GM04503 (cell line): ENCODE measurements at regions not wholly inside any gene's neighbourhood (a gene's known extent, or its start where the extent isn't known, plus 50 kb on each side); places are given as distances from the start of the nearest gene placed in this dataset.

Experiments
- DNase-seq: peaks from one replicate; pipeline ENCODE4 v3.0.0-alpha.2; 2012; ENCODE audit warnings: low read depth

DNA sequence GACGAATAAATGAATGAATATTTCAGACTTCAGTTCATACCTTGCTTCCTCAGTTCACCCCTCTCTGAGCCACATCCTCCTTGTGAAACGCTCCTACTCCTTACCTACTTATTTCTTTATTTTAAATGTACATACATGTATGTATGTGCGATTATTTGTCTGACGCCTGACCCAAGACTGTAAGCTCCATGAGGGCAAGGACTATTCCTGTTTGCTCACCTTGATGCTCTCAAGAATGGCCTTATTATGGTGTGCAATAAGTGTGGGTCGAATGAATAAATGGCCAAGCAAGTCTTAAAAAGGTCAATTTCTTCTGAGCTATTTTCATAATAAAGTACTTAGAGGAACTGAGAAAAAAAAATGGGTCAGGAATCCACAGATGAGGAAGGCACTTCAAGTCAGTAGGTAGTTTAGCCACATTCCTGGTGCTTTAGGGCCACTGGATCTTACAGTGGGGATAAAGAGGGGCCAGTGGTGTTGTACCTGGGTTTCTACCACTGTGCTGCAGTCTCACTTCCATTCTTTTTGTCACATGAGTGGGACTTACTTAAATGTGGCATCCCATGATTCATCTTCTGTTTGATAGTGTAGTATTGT, 74.7 kb downstream of the SDC1 start:
- no peak for DNase-seq

DNA sequence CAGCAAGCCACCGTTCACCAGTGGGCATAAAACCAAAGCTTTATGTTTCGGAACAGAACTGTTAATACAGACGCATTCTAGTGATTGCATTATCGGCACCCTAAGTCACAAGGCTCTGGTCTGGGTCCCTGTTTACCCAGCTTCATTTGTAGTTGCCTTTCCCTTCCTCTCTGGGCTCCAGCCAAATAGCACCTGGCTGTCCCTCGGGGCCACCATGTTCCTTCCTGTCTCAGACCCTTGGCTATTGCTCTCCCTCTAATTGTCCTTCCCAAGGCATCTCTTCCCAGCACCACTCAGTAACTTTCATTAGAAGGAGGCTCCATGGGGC, 75.3 kb downstream of the SDC1 start:
- DNase-seq: no peak

DNA sequence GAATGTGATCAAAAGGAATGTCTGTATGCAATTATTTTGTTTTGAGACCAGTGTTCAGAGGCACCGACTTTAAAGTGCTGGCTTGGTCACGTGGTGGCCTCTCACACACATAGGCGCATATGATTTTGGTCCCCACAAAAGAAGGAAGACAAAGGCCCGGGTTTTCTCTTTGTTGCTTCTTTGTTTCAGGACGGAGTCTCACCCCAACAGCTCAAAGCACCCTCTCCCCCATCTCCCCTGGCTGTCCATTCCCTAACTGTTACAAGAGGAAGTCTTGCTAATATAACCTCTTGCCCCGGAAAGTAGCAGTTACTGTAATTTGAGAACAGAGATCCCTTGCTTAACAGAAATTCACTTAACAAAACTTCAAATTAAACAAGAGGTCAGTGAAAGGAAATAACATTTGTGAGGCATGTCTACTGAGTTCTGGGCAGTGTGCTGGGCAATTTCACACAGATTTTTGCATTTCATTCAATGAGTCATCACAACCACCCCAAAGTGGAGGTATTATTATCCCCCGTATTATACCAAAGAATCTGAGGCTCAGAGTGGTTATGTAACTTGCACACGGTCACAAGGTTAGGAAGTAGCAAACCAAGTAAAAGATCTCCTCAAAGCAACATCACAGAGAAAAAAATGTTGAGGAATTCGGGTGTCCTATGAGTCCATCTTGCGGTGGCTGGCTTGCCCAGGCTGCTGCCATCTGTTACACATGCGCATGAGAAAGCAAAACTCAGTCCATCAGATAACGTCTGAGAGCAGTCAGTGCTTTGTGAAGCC, 75.8 kb downstream of the SDC1 start:
- peak; percentile 98 for DNase-seq

DNA sequence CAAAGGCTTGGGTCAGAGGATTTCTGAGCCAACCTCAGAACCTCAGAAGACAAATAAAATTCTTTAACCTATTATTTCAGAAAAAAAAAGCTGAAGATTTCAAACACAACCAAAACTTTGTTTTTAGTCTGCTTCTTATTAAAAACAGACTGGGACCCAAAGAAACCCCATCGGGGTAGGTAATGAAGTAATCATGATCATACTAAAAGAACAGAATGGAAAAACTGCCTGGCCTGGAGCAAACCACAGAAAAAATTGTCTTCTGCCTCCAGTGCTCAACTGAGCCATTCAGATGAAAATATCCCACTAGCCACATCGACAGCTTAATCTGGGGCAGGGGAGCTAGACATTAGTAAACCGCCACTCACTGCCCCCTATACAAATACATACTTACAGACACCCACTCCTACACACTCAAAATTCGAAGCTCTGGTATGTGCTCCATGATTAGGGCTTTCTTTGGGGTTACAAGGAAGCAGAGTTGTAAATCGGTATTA, 76.5 kb downstream of the SDC1 start:
- no peak for DNase-seq

DNA sequence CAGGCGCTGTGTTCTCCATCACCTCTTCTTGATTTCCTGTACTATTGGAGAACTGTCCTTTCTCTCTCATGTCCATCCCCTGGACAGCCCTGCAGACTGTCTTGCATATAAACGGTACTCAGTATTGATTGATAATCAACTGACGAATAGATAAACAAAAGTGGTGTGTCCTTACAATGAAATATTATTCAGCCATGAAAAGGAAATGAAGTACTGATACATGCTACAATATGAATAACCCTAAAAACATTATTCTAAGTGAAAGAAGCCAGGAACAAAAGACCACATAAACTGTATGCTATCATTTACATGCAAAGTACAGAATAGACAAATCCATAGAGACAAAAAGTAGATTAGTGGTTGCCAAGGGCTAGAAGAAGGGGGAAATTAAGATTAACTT, 77.6 kb downstream of the SDC1 start:
- no peak for DNase-seq

DNA sequence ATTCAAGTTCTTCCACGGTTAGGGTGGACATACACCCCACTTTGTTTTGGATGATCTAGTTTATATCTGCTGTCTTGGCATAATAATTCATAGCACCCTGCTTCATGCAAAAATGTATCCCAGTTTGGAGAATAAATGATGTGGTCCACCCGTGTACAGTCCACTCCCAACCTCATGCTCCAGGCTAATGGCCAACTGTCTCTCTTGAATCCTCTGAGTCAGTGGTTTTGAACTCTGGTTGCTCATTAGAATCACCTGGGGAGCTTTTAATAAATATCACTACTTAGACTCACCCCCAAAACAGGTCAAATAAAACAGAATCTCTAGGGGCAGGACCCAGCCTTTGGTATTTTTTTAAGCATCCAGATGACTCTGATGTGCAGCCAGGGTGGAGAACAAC, 78.5 kb downstream of the SDC1 start:
- DNase-seq: no peak

DNA sequence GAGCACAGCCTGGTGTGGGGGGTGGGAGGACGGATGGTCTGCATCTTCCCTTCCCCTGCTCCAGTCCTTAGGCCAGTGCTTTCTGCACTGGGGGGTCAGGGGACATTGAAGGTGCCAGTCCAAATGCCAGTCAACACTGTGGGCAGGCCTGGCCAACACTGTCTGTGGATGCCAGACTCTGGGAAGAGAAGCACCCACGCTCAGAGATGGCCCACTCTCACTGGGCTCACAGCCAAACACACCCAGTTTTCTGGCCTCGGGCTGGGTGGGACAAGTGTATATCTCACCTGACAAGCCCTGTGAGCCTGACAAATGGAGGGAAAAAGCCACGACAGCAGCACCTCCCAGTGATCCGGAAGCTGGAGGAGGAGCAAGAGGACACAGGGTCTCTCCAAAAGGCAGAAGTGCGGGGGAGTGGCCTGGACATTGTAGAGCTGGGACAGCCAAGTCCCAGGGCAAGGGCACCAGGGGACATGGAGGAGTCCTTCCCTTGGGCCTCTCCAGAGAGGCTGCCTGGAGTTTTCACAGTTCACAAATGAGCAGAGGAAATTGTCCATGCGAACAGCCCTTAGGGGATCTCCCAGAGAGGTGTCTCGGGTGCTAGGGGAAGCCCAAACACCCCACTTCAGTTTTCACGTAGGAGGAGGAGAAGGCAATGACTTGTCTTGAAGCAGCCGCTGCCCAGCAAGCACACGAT, 79.3 kb downstream of the SDC1 start:
- DNase-seq: no peak

DNA sequence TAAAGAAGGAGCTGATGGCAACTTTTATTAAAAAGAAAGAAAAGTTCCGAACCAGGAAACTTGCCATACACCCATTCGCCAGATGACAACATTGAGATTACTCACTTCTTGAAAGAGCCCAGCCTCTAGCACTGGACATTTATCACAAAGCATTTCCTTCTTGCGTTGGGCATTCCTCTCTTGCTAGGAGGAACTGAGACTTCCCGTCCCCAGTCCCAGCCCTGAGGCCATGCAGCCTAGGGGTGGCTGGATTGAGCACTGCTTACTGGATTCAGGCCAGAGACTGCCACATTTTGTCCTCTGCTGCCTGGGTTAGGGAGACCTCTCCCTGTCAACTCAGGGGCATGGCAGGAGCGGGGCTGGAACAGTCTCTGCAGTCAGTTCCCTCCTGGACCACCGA, 80.1 kb downstream of the SDC1 start:
- DNase-seq: no peak

DNA sequence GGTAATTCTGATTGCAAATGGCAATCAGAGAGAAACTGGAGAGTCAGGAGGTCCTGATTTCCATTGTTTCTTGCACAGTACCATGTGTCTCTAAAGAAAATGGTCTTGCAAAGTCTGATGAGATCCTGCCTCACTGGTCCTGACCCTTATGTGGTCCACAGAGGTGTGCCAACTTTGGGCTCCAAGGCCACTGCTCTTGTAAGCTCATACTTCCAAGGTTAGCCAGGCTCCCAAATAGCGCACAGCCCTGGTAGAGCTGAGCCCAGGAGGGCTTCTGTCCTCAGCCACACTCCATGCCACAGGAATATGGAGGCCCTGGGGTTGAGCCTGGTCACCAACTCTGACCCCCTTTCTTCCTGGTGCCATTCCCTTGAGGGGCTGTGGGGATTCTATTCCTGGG, 80.7 kb downstream of the SDC1 start:
- DNase-seq: no peak

DNA sequence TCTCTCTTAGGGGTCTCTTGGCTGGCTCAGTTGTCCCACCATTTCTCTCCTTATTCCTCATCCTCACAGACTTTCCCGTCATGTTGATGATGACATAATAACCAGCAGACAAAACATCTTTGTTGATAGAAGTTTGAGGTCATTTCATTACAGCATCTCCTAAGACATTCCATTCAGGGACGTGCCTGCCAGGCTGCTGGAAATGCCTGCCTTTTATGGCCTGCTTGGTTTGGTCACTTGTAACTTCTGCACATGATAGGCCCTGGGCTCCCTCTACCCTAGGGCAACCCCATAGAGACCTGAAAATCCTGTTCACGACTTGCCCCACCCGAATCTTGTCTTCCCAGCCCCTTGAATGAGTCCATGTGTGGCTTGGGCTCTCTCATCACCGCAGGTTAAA, 81.7 kb downstream of the SDC1 start:
- DNase-seq: no peak

DNA sequence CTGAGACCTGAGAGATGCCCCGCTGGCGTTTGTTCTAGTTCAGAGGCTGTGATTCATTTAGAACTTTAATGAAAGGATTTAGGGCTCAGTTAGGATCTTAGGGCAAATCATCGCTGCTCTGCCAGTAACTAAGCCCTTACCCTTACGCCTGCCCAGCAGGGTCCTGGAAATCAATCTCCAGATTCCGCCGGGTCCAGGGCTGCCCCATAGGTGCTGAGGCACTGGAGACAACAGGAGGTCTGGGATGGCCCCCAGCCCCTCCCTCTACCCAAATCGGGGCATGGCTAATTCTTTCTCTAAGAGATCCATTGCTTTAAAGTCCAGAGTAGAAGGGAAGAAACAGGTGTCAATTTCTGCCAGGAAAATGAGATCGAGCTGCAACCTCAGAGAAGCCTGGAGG, 83.1 kb downstream of the SDC1 start:
- no peak for DNase-seq

DNA sequence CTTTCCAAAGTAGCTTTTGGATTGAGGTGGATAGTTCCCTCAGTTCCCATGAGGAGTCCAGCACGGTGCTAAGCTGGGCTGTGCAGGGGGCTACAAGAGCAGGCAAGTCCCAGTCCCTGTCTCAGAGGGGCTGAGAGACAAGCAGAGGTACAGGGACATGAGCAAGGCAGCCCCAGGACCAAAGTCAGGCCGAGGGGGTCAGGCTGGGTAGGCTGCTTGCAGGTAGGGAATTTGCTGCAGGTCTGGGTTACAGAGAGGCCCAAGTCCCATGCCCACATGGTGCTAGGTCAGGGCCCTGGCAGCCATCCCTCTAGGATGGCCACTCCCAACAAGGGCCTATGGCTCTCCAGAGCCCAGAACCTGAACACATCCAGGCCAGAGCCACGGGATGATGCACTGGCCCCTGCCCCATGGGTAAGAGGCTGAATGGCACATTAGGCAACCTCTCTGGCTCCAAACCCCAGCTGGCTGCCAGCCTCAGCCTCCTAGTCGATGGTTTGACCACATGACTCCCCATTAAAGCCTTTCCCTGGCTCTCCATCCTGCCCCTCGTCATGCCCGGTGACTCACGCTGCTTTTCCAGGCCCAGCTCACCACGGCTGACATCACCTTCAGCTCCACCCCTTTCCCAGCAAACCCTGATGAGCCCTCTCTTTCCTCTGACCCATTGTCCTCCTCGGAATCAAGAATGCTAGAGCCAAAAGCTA, 83.7 kb downstream of the SDC1 start:
- peak; percentile 91 for DNase-seq

DNA sequence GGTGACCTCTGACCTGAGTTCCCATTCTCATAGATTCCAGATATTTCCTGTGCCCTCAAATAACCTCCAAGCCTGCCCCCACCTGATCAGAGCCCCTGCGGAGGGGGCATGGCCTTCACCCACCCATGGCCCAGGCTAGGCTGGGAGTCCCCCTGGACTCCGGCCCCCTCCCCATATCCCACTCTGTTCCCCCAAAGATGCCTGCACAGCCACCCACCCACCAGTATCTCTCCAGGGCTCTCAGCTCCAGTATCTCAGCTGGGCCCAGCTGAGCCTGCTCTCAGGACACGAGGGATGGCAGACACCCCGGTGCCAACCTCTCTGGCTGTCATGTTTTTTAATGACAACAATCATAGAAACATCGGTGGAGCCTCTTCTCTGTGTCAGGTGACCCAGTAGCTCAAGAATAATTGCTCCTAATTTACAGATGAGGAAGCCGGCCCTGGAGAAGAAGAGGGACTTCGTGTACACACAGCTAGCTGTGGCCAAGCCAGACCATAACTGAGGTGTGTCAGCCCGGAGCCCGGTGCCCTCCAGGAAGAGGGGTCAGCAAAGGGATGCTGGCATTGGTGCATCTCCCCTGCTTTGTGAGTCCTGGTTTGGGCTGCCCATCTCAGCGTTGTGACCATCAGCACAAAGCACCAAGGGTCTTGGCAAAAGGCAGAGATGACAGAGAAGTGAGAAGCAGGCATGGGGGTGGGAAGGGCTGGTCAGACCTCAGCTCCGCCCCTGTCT, 84.4 kb downstream of the SDC1 start:
- no peak for DNase-seq

DNA sequence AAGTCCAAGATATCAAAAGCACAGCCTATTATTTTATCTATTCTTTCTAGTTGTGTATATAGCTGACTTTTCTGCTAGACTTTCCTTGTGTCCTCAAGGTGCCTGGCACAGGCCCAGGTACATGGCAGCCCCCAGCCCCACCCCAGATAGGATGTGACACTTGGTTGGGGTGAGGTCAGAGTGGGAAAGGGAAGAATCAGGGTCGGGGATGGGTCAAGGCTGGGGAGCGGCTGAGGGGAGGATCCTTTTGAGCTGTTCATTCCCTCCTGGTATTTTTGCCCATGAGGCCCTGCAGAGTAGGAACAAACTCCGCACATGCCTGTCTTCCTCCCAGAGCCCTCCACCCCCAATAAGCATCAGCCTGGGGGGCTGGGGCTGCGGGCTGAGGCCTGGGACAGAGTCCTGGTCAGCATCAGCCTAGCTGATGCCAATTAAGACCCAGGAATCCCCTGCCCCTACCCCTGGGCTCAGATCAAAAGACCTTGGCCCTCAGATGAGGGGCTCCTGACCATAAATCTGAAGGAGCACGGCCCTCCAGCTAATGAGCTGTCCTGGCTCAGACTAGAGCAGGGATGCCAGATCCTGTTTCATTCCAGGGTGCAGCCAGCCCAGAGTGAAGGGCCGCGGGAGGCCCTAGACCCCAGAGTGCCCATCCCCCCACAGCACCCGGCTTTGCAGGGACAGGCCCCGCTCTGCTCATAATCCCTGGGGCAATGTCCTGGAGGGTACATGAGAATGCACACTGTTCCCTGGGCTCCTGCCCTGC, 85.3 kb downstream of the SDC1 start:
- DNase-seq: no peak

DNA sequence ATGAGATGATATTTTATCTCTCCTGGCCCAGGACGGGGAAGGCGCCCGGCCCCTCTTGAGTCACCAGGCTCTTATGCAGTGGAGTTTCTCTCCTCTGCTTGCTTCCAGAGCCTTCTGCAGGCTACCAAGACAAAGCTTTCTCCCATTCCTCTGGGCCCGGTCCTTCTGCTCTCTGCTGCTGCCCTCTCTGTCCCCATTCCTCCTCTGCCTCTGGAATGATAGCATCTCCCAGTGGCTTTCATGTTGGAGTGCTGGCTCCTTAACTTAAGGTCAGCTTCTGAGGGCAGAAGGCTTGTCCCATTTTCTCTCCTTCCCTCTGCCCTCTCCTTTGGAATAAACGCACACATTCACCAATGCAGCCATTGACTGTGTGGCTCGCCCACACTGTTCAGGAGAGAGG, 86.2 kb downstream of the SDC1 start:
- DNase-seq: no peak

DNA sequence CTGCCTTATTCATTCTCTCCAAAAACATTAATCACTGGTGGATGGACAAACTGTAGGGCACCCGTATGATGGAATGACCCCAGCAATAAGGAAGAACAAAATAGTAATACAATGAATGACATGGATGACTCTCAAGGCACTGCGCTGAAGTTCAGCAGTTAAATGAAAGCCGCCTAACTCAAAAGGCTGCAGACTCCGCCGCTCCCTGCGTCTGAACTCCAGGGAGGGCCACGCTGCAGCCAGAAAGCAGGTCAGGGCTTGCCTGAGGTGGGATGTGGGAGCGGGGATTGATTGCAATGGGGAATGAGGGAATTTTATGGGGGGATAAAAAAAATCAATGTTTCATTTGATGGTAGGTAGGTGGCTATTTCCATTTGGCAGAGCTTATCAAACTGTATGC, 86.5 kb upstream of the LAPTM4A start:
- no peak for DNase-seq

DNA sequence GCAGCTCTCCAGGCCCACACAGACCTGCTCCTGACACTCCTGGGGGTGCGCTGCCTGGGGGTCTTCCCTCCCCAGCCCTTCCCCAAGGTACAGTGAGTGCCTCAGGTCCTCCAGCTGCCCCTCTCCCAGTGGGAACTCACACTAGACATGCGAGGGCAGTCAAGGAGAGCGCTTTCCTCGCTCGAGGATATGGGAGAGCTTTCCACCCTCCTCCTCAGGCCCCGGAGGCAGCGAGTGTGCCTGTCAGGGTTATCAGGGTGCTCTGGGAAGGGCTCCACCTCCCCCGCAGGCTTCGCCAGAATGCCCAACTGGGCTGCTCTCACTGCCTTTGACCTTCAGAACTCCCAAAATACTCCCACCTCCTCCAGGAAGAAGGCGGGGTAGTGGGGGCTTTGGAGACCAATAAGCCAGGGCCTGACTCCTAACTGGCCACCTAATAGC, 85.7 kb upstream of the LAPTM4A start:
- DNase-seq: no peak

DNA sequence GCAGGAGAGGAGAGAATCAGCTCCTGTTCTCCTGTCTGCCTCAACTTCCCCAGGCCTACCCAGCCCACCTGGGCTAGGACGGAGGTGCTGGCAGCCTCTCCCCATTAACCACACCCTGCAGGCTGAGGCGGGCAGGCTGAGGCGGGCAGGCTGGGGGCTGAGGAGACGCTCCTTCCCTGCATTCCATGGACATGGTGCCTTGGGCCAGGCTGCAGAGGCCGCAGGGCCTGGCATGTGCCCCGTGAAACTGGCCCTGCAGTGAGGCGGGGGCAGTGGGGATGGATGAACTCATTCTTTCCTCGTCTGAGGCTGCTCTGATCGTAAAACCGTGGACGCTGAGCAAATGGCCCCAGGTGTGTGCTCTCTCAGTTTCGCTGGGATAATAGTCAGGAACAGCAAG, 84.7 kb upstream of the LAPTM4A start:
- no peak for DNase-seq

DNA sequence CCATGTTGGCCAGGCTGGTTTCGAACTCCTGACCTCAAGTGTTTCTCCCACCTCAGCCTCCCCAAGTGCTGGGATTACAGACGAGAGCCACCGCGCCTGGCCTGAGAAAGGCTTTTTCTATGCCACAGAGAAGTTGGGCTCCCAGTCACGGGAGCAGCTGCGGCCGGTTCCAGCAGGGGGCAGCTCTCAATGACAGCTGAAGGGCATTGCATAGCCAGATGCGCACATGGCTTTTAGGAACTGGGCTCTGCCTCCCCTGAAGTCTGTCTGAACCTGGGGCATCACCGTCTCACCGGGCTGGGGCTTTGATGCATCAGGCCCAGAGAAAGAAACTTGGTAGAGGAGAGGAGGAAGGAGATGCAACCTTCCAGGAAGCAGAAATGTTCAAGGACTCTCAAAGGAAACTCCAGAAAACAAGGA, 84.2 kb upstream of the LAPTM4A start:
- no peak for DNase-seq

DNA sequence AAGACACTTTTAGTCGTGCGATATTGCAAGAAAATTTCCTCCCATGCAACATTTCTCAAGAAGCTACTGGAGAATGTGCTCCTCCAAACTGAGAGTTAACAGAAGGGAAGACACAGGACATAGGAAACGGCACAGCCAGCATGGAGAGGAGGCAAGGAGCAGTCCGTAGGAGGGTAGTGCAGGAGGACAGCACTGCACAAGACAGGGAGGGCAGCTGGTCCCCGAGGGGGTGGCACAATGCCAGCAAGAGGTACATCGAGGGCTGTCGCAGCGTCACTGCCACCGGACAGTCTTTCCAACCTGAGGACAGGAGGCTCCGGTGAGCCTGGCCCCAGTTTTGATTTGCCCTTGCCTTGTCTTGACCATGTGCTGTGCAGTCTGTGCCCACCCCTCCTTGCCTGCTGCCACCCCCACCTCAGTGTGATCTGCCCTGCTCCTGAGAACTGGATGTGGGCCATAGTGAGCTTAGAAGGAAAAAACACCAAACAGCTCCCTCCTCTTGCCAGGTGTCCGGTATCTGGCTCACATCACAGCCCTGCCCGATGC, 81.6 kb upstream of the LAPTM4A start:
- no peak for DNase-seq
